Breast epithelium (tissue), 3 donors: ENCODE measurements at regions not wholly inside any gene's neighbourhood (a gene's known extent, or its start where the extent isn't known, plus 50 kb on each side); places are given as distances from the start of the nearest gene placed in this dataset.

Source experiments
- CTCF ChIP-seq, 3 donors: fragments of 450-650 bp; IDR thresholded peaks; one replicate each; pipeline ENCODE4 v1.5.1; 2016 to 2017; ENCODE audit warnings: antibody characterized with exemption in 3 of 3, mild to moderate bottlenecking in 3 of 3, moderate library complexity in 3 of 3
- POLR2A ChIP-seq: fragments of 450-650 bp; IDR thresholded peaks from one replicate; pipeline ENCODE4 v1.6.1; 2016; ENCODE audit warnings: antibody characterized with exemption, mild to moderate bottlenecking, moderate library complexity

GRCh38 chr5:169430671-169431070 lies 129.7 kb upstream of the SLIT3 start:
- TF ChIP-seq CTCF (IDR thresholded peaks at IDR 0.05) (no peak), POLR2A (no peak)
